CD14-positive monocyte (primary cell): ENCODE measurements at regions not wholly inside any gene's neighbourhood (a gene's known extent, or its start where the extent isn't known, plus 50 kb on each side); places are given as distances from the start of the nearest gene placed in this dataset.

Experiments
- DNase-seq, 3 donors: peaks; one replicate each; pipeline ENCODE4 v3.0.0-alpha.2; 2011 to 2022
- H2AFZ ChIP-seq: 2 replicates; pipeline ENCODE4 v1.6.0; 2012; ENCODE audit warnings: mild to moderate bottlenecking, low read depth, low read length, inconsistent platforms; ENCODE audit not compliant: insufficient read depth, poor library complexity, severe bottlenecking
- H3K27ac ChIP-seq, 2 donors: 1 replicate in 1 of 2; 2 replicates in 1 of 2; pipeline ENCODE4 v1.5.1; 2012 to 2013; ENCODE audit warnings: low read length in 2 of 2, control low read depth in 1 of 2, inconsistent platforms in 1 of 2, low read depth in 1 of 2, mild to moderate bottlenecking in 1 of 2
- H3K27me3 ChIP-seq, 2 donors: one replicate each; pipeline versions ENCODE4 v1.6.0 to v1.6.1; 2011 to 2013; ENCODE audit warnings: low read length in 2 of 2; ENCODE audit not compliant: control insufficient read depth in 2 of 2, insufficient read depth in 2 of 2
- H3K36me3 ChIP-seq, 2 donors: replicated peaks in 1 of 2; 1 replicate in 1 of 2; 2 replicates in 1 of 2; pipeline versions ENCODE4 v1.5.1 to v1.6.1; 2012 to 2013; ENCODE audit warnings: low read length in 2 of 2, control low read depth in 1 of 2, inconsistent platforms in 1 of 2, mild to moderate bottlenecking in 1 of 2; ENCODE audit not compliant: insufficient read depth in 2 of 2, control insufficient read depth in 1 of 2
- H3K4me1 ChIP-seq, 2 donors: 1 replicate in 1 of 2; 2 replicates in 1 of 2; pipeline versions ENCODE4 v1.5.1 to v1.6.1; 2012 to 2013; ENCODE audit warnings: low read length in 2 of 2, control low read depth in 1 of 2, inconsistent platforms in 1 of 2, mild to moderate bottlenecking in 1 of 2, moderate library complexity in 1 of 2; ENCODE audit not compliant: insufficient read depth in 2 of 2, control insufficient read depth in 1 of 2
- H3K4me2 ChIP-seq: replicated peaks from 2 replicates; pipeline ENCODE3; 2012; ENCODE audit warnings: low read length, moderate library complexity, mild to moderate bottlenecking; ENCODE audit not compliant: poor library complexity, severe bottlenecking; ENCODE audit errors: extremely low read depth
- H3K4me3 ChIP-seq, 3 experiments: fragments of 200-600 bp in 1 of 3; sonication (generic) in 1 of 3; replicated peaks in 1 of 3; 1 replicate in 2 of 3; 2 replicates in 1 of 3; pipeline ENCODE4 v1.5.1; 2011 to 2013; ENCODE audit warnings: low read length in 3 of 3, mild to moderate bottlenecking in 3 of 3, control low read depth in 2 of 3, low read depth in 2 of 3, inconsistent platforms in 1 of 3, moderate library complexity in 1 of 3
- H3K79me2 ChIP-seq: 2 replicates; pipeline ENCODE4 v1.6.0; 2012; ENCODE audit warnings: mild to moderate bottlenecking, control low read depth, inconsistent platforms, low read length, moderate library complexity; ENCODE audit not compliant: insufficient read depth
- H3K9ac ChIP-seq: 2 replicates; pipeline ENCODE4 v1.6.0; 2017; ENCODE audit warnings: low read length, mild to moderate bottlenecking; ENCODE audit not compliant: insufficient read depth, poor library complexity, severe bottlenecking
- H3K9me3 ChIP-seq, 2 donors: replicated peaks in 1 of 2; 1 replicate in 1 of 2; 2 replicates in 1 of 2; pipeline versions ENCODE4 v1.5.1 to v1.6.1; 2012 to 2013; ENCODE audit warnings: low read length in 2 of 2, control low read depth in 1 of 2; ENCODE audit not compliant: control insufficient read depth in 1 of 2, insufficient read depth in 1 of 2
- H4K20me1 ChIP-seq: 2 replicates; pipeline ENCODE4 v1.6.0; 2012; ENCODE audit warnings: mild to moderate bottlenecking, low read length, control low read depth, moderate library complexity; ENCODE audit not compliant: insufficient read depth
- H3K27ac Mint-ChIP-seq, 7 donors: one replicate each; pipeline ENCODE4 v1.8.0; 2020; ENCODE audit warnings: mild to moderate bottlenecking in 7 of 7, mixed read lengths in 7 of 7, moderate library complexity in 6 of 7, inconsistent platforms in 2 of 7
- H3K27me3 Mint-ChIP-seq, 3 donors: one replicate each; pipeline ENCODE4 v1.8.0; 2021 to 2022; ENCODE audit warnings: low read depth in 3 of 3, mild to moderate bottlenecking in 3 of 3, mixed read lengths in 3 of 3, moderate library complexity in 3 of 3, inconsistent platforms in 1 of 3
- H3K36me3 Mint-ChIP-seq, 2 donors: one replicate each; pipeline ENCODE4 v1.8.0; 2020; ENCODE audit warnings: mixed read lengths in 2 of 2, inconsistent platforms in 1 of 2, mild to moderate bottlenecking in 1 of 2
- H3K4me1 Mint-ChIP-seq: one replicate; pipeline ENCODE4 v1.8.0; 2020; ENCODE audit warnings: mild to moderate bottlenecking, mixed read lengths
- H3K4me3 Mint-ChIP-seq, 2 donors: one replicate each; pipeline ENCODE4 v1.8.0; 2020; ENCODE audit warnings: mild to moderate bottlenecking in 2 of 2, mixed read lengths in 2 of 2, moderate library complexity in 1 of 2
- H3K9me3 Mint-ChIP-seq, 7 donors: one replicate each; pipeline ENCODE4 v1.8.0; 2020 to 2022; ENCODE audit warnings: mixed read lengths in 7 of 7, mild to moderate bottlenecking in 6 of 7, moderate library complexity in 6 of 7, inconsistent platforms in 2 of 7
- WGBS: methylation state at CpG from one replicate; pipeline ENCODE4 v1.1.5; 2013; ENCODE audit warnings: missing lambda C conversion rate; ENCODE audit not compliant: insufficient coverage; 5-methylcytosine and 5-hydroxymethylcytosine counted together
- intact Hi-C, 2 donors: fragments of 100-400 bp; cut with micrococcal nuclease; formaldehyde crosslinking; loops; one replicate each; pipeline versions ENCODE4 v1.15.0 to v1.15.1; 2023
- TF ChIP-seq, protein P1 (sequence below): fragments of 200-600 bp; IDR thresholded peaks from one replicate; pipeline ENCODE4 v1.8.0; 2022; ENCODE audit warnings: antibody characterized with exemption, mild to moderate bottlenecking

DNA sequence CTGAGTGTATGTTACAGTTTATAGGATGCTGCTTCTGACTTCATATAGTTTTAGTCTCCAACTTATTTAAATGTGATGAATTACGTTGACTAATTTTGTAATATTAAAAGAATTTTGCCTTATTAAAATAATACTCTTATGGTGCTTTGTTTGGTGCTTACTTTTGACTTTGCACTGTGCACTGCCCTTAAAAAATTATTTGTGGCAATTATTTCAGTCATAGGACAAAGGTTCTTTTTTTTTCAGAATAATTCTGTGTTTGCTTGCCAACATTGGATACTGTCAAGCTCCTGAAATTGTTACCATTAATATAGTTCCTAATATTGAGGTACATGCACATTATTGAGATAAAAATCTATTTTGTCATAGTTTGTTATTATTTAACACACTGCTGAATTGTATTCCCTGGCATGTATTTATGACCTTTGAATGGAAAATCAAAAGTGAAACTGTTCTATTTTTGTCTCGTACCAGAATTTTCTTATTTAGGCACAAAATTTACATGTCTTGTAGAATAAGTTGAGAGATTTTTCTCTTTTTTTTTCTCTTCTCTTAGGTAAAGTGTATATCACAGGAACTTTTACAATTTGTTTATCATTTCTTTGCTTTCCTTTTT is 572.8 kb upstream of the KLHL29 start:
- TF ChIP-seq, protein P1, sequence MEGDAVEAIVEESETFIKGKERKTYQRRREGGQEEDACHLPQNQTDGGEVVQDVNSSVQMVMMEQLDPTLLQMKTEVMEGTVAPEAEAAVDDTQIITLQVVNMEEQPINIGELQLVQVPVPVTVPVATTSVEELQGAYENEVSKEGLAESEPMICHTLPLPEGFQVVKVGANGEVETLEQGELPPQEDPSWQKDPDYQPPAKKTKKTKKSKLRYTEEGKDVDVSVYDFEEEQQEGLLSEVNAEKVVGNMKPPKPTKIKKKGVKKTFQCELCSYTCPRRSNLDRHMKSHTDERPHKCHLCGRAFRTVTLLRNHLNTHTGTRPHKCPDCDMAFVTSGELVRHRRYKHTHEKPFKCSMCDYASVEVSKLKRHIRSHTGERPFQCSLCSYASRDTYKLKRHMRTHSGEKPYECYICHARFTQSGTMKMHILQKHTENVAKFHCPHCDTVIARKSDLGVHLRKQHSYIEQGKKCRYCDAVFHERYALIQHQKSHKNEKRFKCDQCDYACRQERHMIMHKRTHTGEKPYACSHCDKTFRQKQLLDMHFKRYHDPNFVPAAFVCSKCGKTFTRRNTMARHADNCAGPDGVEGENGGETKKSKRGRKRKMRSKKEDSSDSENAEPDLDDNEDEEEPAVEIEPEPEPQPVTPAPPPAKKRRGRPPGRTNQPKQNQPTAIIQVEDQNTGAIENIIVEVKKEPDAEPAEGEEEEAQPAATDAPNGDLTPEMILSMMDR = no peak
- no peaks in the 10 kb centered on the region for H3K27me3 Mint-ChIP-seq
- Histone ChIP-seq H3K36me3 (no peaks in the 10 kb centered on the region), H2AFZ (no peak overlapping the region), H3K27me3 (no peaks in the 10 kb centered on the region), H3K79me2 (no peaks in the 10 kb centered on the region), H3K27ac (no peak overlapping the region), H3K4me1 (no peaks in the 10 kb centered on the region), H3K9me3 (peaks cover 11 to 14% of the 10 kb centered on the region in 2 donors), H3K4me2 (no peak overlapping the region), H3K9ac (no peak overlapping the region), H4K20me1 (no peaks in the 10 kb centered on the region), H3K4me3 (no peak overlapping the region)
- H3K4me3 Mint-ChIP-seq = no peak overlapping the region
- H3K27ac Mint-ChIP-seq = no peak overlapping the region
- H3K36me3 Mint-ChIP-seq = no peaks in the 10 kb centered on the region
- peaks cover 0 to 10% (median 6%) of the 10 kb centered on the region in 7 donors for H3K9me3 Mint-ChIP-seq
- no peaks in the 10 kb centered on the region for H3K4me1 Mint-ChIP-seq
- no peak for DNase-seq
- intact Hi-C loops = no loop called here
- no CpG with 5 or more reads among the region's 2 CpGs for whole genome bisulfite sequencing

DNA sequence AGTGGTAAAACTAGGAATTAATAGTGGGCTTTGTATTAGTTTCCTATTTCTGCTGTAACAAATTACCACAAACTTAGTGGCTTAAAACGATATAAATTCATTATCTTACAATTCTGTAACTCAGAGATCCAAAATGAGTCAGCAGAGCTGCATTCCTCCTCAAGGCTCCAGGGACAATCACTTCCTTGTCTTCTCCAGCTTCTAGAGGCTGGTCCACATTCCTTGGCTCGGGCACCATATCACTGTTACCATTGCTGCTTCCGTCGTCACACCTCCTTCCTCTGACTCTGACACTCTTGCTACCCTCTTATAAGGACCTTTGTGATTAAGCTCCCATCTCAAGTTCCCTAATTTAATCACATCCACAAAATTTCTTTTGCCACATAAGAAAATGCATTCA is 567.8 kb upstream of the KLHL29 start:
- Histone ChIP-seq H4K20me1 (no peaks in the 10 kb centered on the region), H3K27ac (no peak overlapping the region), H3K4me2 (no peak overlapping the region), H3K4me1 (no peaks in the 10 kb centered on the region), H3K27me3 (no peaks in the 10 kb centered on the region), H3K4me3 (no peak overlapping the region), H3K9me3 (peaks cover 5 to 11% of the 10 kb centered on the region in 2 donors), H2AFZ (no peak overlapping the region), H3K36me3 (no peaks in the 10 kb centered on the region), H3K9ac (no peak overlapping the region), H3K79me2 (no peaks in the 10 kb centered on the region)
- H3K4me1 Mint-ChIP-seq = no peaks in the 10 kb centered on the region
- H3K36me3 Mint-ChIP-seq = no peaks in the 10 kb centered on the region
- no peak overlapping the region for H3K27ac Mint-ChIP-seq
- intact Hi-C loops = no loop called here
- TF ChIP-seq, protein P1 = no peak
- no peak for DNase-seq
- H3K9me3 Mint-ChIP-seq = peaks cover 0 to 12% (median 6%) of the 10 kb centered on the region in 7 donors
- H3K27me3 Mint-ChIP-seq = peaks cover 0 to 2% (median 0%) of the 10 kb centered on the region in 3 donors
- H3K4me3 Mint-ChIP-seq = no peak overlapping the region
- 79% methylated on average over 4 of the region's 4 CpGs for WGBS
